Central memory CD8-positive, alpha-beta T cell (primary cell): ENCODE measurements at regions not wholly inside any gene's neighbourhood (a gene's known extent, or its start where the extent isn't known, plus 50 kb on each side); places are given as distances from the start of the nearest gene placed in this dataset.

Experiments used
- ATAC-seq: fragments of 150-1000 bp; cut with Tn5 transposase; replicated peaks from 2 replicates; pipeline ENCODE4 v1.10.0; 2022; ENCODE audit warnings: mild to moderate bottlenecking, moderate FRiP score, moderate number of reproducible peaks; ENCODE audit not compliant: poor library complexity, severe bottlenecking; ENCODE audit errors: extremely low read depth
- DNase-seq, 2 donors: peaks; one replicate each; pipeline ENCODE4 v3.0.0; 2021; ENCODE audit warnings: low spot score in 2 of 2
- H3K27ac Mint-ChIP-seq: one replicate; pipeline ENCODE4 v1.8.0; 2022; ENCODE audit warnings: low read depth, mild to moderate bottlenecking, moderate library complexity, mixed read lengths
- H3K27me3 Mint-ChIP-seq: one replicate; pipeline ENCODE4 v1.8.0; 2022; ENCODE audit warnings: mixed read lengths
- H3K36me3 Mint-ChIP-seq: one replicate; pipeline ENCODE4 v1.8.0; 2022; ENCODE audit warnings: mild to moderate bottlenecking, moderate library complexity, mixed read lengths; ENCODE audit not compliant: insufficient read depth
- H3K4me1 Mint-ChIP-seq: one replicate; pipeline ENCODE4 v1.8.0; 2022; ENCODE audit warnings: mixed read lengths
- H3K4me3 Mint-ChIP-seq: one replicate; pipeline ENCODE4 v1.8.0; 2022; ENCODE audit warnings: mild to moderate bottlenecking, moderate library complexity, mixed read lengths
- H3K9me3 Mint-ChIP-seq: one replicate; pipeline ENCODE4 v1.8.0; 2022; ENCODE audit warnings: mixed read lengths

DNA sequence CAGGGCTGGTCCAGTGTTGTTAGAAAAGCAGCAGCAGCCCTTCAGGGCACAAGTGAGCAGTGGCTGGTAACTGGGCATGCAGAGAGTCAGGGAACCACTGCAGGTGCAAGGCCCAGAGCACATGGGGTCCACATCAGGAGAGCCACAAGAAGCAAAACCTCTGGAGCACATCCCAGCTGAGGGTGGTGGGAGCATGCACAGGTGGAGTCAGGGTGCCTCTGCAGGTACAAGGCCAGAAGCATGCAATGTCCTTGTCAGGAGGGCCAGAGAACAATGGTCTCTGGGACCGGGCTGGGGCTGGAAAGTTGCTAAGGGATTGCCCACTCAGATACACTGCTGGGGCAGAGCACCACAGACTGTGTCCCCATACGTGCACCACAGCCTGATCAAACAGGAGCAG, 226.1 kb upstream of the UBE2E2 start:
- DNase-seq = no peak
- H3K4me1 Mint-ChIP-seq = no peaks in the 10 kb centered on the region
- H3K27me3 Mint-ChIP-seq = no peaks in the 10 kb centered on the region
- H3K4me3 Mint-ChIP-seq = no peak overlapping the region
- H3K36me3 Mint-ChIP-seq = no peaks in the 10 kb centered on the region
- H3K27ac Mint-ChIP-seq = no peak overlapping the region
- no peak for ATAC-seq
- peaks cover 6% of the 10 kb centered on the region for H3K9me3 Mint-ChIP-seq

DNA sequence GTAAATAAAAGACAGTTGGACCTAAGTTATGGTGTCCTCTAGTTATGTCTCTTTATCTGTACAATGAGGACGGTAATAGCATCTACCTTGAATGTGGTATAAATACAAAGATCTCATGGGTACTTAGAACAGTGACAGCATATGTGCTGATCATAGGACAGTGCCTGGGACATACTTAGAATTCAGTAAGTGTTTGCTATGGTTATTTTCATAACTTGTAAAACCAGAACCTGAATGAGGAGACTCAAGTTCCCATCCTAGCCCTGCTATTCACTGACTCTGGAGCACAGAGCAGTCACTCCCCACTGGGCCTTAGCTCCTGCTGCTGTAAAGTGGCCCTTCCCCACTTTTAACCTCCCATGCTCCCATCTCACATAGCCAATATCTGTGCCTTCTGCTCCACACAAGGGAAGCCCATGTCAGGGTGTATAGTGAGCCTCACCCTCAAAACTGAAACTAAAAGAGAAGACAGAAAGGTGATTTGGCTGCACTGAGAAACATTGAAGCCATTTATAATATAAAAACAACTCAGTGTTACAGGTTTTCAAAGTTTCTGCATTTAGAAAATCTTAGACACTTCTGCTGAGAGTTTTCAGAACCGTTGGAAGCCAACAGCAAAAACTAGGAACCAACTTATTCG, 225.4 kb upstream of the UBE2E2 start:
- Mint-ChIP-seq H3K4me3 (no peak overlapping the region), H3K36me3 (no peaks in the 10 kb centered on the region), H3K4me1 (no peaks in the 10 kb centered on the region), H3K9me3 (peaks cover 6% of the 10 kb centered on the region), H3K27me3 (no peaks in the 10 kb centered on the region), H3K27ac (no peak overlapping the region)
- ATAC-seq = no peak
- DNase-seq = no peak

DNA sequence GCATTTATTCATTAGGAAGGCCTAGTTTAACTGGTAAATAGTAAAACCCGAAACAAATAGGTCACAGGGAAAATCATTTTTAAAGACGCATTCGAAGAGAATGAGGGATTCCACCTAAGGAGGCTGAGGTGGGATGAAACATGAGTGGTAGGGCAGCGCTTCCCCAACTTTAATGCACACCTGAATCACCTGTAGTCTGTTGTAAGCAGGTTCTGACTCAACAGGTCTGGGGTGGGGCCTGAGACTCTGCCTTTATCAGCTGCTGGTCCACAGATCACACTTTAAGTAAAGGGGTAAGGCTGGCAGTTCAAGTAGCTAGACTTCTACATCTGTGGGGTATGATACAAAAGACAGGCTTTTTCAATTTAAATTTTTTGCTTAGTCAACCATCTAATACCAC, 223.5 kb upstream of the UBE2E2 start:
- no peaks in the 10 kb centered on the region for H3K4me1 Mint-ChIP-seq
- ATAC-seq (no peak), DNase-seq (no peak)
- no peaks in the 10 kb centered on the region for H3K27me3 Mint-ChIP-seq
- no peak overlapping the region for H3K4me3 Mint-ChIP-seq
- H3K27ac Mint-ChIP-seq = no peak overlapping the region
- H3K36me3 Mint-ChIP-seq = no peaks in the 10 kb centered on the region
- peaks cover 6% of the 10 kb centered on the region for H3K9me3 Mint-ChIP-seq

DNA sequence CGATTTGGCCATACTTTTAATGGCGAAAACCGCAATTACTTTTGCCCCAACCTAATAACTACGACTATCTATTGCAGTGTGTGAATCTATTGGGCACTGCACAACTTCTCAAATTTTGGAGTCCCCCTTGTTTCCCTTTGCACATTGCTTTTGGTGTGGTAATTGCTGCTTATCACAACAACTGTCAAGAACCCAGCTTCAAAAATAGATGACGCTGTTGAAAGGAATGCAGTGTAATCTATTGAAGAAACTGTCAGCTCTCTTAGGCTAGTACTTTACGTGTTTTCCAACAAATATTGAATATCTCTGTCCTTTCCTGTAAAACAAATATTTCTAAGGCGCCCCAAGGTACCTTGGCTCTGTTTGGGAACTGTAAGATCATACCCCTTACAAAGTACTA, 222.8 kb upstream of the UBE2E2 start:
- H3K4me3 Mint-ChIP-seq = no peak overlapping the region
- H3K4me1 Mint-ChIP-seq = no peaks in the 10 kb centered on the region
- ATAC-seq = no peak
- no peaks in the 10 kb centered on the region for H3K36me3 Mint-ChIP-seq
- no peak for DNase-seq
- H3K27ac Mint-ChIP-seq = no peak overlapping the region
- H3K27me3 Mint-ChIP-seq = no peaks in the 10 kb centered on the region
- peaks cover 5% of the 10 kb centered on the region for H3K9me3 Mint-ChIP-seq

DNA sequence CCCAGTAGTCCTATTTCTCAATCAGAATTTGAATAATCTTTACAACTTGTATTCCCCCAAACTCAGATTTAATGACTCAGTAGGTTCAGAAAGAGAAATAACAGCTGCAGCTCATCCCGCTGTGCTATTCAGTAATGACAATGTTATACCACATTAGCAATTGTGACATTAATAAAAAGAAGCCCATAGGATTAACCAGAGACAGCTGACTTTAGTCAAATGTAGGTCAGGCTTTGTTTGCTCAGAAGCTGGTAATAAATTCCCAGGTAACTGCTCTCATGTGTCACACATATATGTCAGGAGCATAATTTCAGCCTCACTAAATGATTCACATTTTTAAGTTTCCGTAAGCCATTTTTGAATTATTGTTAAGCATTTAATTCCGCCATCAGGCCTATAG, 222.0 kb upstream of the UBE2E2 start:
- no peak for DNase-seq
- H3K36me3 Mint-ChIP-seq = no peaks in the 10 kb centered on the region
- no peak overlapping the region for H3K4me3 Mint-ChIP-seq
- H3K9me3 Mint-ChIP-seq = peaks cover 13% of the 10 kb centered on the region
- no peak overlapping the region for H3K27ac Mint-ChIP-seq
- H3K4me1 Mint-ChIP-seq = no peaks in the 10 kb centered on the region
- H3K27me3 Mint-ChIP-seq = no peaks in the 10 kb centered on the region
- no peak for ATAC-seq

DNA sequence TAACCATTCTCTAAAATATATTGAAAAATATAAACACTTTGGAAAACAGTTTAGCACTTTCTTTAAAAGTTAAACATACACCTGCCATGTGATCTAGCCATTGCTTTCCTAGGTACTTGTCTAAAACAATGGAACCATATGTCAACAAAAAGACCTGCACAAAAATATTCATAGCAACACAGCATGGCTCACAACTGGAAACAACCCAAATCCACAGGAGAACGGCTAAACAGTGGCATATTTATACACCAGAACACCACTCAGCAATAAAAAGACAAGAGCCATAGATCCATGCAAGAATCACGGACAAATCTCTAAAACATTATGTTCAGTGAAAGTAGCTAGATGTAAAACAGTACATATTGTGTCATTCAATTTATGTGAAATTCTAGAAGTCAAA, 221.3 kb upstream of the UBE2E2 start:
- H3K4me3 Mint-ChIP-seq = no peak overlapping the region
- no peaks in the 10 kb centered on the region for H3K27me3 Mint-ChIP-seq
- no peaks in the 10 kb centered on the region for H3K36me3 Mint-ChIP-seq
- ATAC-seq (no peak), DNase-seq (no peak)
- H3K4me1 Mint-ChIP-seq = no peaks in the 10 kb centered on the region
- H3K9me3 Mint-ChIP-seq = peaks cover 19% of the 10 kb centered on the region
- H3K27ac Mint-ChIP-seq = no peak overlapping the region

DNA sequence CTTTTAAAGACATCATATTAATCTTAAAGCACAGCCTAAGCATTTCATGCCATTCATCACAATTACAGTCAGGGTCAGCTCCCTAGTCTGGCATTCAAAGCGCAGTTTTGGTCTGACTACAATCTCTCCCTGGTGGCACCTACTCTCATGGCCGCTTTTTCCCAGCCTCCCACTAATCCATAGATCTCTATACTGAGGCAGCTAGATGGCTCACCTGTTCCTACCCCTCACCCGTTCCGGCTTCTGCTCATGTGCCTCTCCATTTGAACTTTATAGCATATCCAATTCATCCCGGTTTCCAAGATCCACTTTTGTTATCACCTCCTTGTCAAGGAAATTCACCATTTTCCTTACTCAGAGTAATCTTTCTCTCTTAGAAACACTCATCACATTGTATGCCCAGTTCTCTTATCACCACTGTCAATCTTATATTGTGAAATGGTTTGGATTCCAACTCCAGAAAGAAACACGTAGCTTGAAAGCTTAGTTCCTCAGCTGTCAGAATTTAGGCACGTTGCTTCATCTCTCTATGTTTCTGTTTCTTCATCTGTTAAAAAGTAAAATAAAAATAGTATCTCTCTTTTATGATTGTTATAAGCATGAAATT, 220.0 kb upstream of the UBE2E2 start:
- Mint-ChIP-seq H3K4me1 (no peaks in the 10 kb centered on the region), H3K27ac (no peak overlapping the region), H3K4me3 (no peak overlapping the region), H3K27me3 (no peaks in the 10 kb centered on the region), H3K36me3 (no peaks in the 10 kb centered on the region), H3K9me3 (peaks cover 19% of the 10 kb centered on the region)
- DNase-seq (no peak), ATAC-seq (no peak)

DNA sequence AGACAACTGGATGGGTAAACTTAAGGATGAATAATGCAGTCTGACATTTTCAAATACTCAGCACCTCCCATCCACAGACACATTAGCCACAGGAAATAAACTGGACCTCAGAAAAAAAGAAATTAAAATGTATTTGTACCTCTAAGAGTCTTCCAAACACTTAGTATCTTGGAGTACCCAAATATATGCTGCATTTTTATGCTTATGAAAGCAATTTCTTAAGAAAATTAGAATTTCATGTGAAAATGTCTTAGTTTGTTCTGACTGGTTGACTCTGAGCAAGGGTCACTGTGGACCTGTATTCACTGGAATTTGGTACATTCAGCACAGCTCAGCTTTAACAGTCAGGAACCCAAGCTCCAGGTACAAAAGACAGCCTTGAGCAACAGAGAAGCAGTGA, 216.2 kb upstream of the UBE2E2 start:
- no peak overlapping the region for H3K4me3 Mint-ChIP-seq
- no peaks in the 10 kb centered on the region for H3K36me3 Mint-ChIP-seq
- no peak overlapping the region for H3K27ac Mint-ChIP-seq
- ATAC-seq = no peak
- no peaks in the 10 kb centered on the region for H3K4me1 Mint-ChIP-seq
- H3K27me3 Mint-ChIP-seq = no peaks in the 10 kb centered on the region
- DNase-seq = no peak
- H3K9me3 Mint-ChIP-seq = peaks cover 25% of the 10 kb centered on the region

DNA sequence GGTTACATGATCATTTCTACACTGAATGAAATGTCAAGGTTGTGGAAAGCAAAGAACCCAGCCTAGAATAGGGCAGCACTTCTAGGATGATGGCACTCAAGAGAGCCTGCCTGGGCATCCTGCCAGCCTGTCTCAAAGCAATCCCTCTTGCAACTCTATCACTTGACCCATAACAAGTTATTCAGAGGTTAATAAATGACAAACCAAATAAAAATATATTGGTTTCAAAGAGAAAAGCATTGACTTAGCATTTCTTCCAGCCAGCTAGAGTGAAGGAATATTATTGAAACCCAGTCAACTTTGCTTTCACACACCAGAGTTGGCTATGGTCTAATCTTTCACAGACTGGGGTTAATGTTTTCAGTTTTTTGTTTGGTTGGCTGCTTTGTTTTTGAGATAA, 214.6 kb upstream of the UBE2E2 start:
- Mint-ChIP-seq H3K9me3 (peaks cover 20% of the 10 kb centered on the region), H3K4me1 (no peaks in the 10 kb centered on the region), H3K4me3 (no peak overlapping the region), H3K27ac (no peak overlapping the region), H3K36me3 (no peaks in the 10 kb centered on the region), H3K27me3 (no peaks in the 10 kb centered on the region)
- no peak for ATAC-seq
- DNase-seq = no peak

DNA sequence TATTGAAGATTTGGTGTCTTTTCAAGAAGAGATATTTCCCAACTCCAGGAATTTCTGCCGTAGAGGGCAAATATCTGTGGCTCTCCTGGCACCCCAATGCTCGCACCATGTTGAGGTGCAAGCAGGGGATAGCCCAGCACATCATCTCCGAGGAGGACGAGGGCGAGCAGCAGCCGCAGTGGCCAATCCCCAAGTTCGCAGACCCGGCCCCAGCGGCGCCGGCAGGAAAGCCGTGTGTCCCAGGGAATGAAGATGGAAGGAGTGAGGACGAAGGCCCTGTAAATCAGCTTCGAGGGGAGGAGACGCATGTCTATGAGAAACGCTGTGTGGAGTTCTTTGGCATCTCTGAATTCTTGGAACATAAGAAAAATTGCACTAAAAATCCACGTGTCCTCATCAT, 213.4 kb upstream of the UBE2E2 start:
- H3K36me3 Mint-ChIP-seq = no peaks in the 10 kb centered on the region
- no peaks in the 10 kb centered on the region for H3K27me3 Mint-ChIP-seq
- H3K27ac Mint-ChIP-seq = no peak overlapping the region
- ATAC-seq (no peak), DNase-seq (no peak)
- no peak overlapping the region for H3K4me3 Mint-ChIP-seq
- H3K9me3 Mint-ChIP-seq = peaks cover 20% of the 10 kb centered on the region
- no peaks in the 10 kb centered on the region for H3K4me1 Mint-ChIP-seq

DNA sequence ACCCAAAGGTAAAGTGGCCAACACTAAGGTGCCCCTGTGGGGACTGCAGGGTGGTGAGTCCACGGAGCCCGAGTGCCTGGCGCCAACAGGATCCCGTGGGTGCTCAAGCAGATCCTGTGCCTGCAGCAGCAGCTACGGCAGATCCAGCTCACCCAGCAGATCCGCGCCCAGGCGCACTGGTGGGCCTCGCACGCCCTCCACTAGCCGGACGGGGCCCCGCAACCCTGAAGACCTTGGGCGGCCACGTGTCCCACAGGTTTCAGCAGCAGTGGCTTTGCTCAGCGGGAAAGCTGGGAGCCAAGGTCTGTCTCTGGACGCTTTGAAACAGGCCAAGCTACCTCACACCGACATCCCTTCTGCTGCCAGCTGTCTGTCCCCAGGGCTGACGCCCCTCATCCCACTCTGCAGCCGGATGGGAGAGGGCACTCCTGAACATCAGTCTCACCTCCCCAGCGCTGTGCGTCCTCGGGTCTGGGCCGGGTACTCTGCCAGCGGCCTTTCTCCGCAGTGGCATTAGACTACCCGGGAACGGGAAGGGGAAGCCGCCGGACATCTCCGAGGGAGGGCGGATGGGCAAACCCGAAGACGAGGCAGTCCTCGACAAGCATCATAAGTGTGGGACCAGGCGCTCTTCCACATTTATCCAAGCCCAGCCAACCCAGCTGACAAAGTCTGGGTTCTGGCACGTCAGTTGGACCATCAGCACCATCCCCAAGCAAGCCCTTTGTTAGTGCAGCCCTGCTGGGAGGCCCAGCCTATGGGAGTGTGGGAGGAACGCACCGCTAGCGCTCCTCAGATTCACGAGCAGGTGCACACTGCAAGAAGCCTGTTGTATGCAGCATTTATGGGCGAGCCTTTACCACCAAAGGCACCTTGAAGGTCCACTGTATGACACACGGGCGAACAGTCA, 212.6 kb upstream of the UBE2E2 start:
- no peaks in the 10 kb centered on the region for H3K4me1 Mint-ChIP-seq
- no peaks in the 10 kb centered on the region for H3K36me3 Mint-ChIP-seq
- H3K27ac Mint-ChIP-seq = no peak overlapping the region

DNA sequence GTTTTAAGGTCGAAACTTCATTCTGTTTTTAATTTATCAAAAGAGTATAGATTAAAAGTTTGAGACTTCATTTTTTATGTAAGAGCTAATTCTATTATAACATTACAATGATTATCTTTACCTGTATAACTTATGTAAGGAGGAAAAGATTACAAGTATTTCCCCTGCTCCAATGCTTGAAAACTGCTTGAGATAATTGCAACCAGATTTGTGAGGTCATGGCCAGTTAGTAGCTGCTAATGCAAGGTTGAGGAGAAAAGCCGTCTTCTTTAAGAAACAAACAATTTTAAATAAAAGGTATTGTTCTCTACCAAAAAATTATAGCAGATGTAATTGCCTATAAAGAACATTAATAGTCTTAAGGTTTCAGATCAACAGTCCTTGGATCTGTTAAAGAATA, 208.3 kb upstream of the UBE2E2 start:
- DNase-seq (no peak), ATAC-seq (no peak)
- Mint-ChIP-seq H3K4me3 (no peak overlapping the region), H3K9me3 (peaks cover 13% of the 10 kb centered on the region), H3K36me3 (no peaks in the 10 kb centered on the region), H3K27ac (no peak overlapping the region), H3K4me1 (no peaks in the 10 kb centered on the region), H3K27me3 (no peaks in the 10 kb centered on the region)

More for the DNA sequence above, 212.6 kb upstream of the UBE2E2 start:
- no peak for ATAC-seq
- DNase-seq = no peak
- Mint-ChIP-seq H3K27me3 (no peaks in the 10 kb centered on the region), H3K4me3 (no peak overlapping the region), H3K9me3 (peaks cover 17% of the 10 kb centered on the region)
